Activated T-helper 2 cell treated with anti-CD3 and anti-CD28 coated beads, Interferon-gamma antibody, Interleukin-2, Interleukin-4, amounts not matched to agents 10 μg/mL and 5 μg/mL and 100 μg/mL, durations not matched to agents 14 hours and 24 hours and 36 hours (primary cell): ENCODE measurements at regions not wholly inside any gene's neighbourhood (a gene's known extent, or its start where the extent isn't known, plus 50 kb on each side); places are given as distances from the start of the nearest gene placed in this dataset.
"Not testable (repeated sequence)": the region's sequence is repeated elsewhere in the genome, so short reads cannot be mapped to it uniquely, and the experiment has no call there.

Experiments used
- DNase-seq: peaks from one replicate; pipeline ENCODE4 v3.0.0; 2021; ENCODE audit warnings: low spot score
- H3K27ac Mint-ChIP-seq: one replicate; pipeline ENCODE4 v1.8.0; 2021; ENCODE audit warnings: mixed read lengths
- H3K27me3 Mint-ChIP-seq: one replicate; pipeline ENCODE4 v1.8.0; 2021; ENCODE audit warnings: low read depth, mixed read lengths
- H3K36me3 Mint-ChIP-seq: one replicate; pipeline ENCODE4 v1.8.0; 2021; ENCODE audit warnings: low read depth, mixed read lengths
- H3K4me1 Mint-ChIP-seq: one replicate; pipeline ENCODE4 v1.8.0; 2021; ENCODE audit warnings: low read depth, mixed read lengths
- H3K4me3 Mint-ChIP-seq: one replicate; pipeline ENCODE4 v1.8.0; 2021; ENCODE audit warnings: low read depth, mild to moderate bottlenecking, moderate library complexity, mixed read lengths
- H3K9me3 Mint-ChIP-seq: one replicate; pipeline ENCODE4 v1.8.0; 2021; ENCODE audit warnings: mixed read lengths
- intact Hi-C: fragments of 100-400 bp; cut with micrococcal nuclease; formaldehyde crosslinking; loops from one replicate; pipeline ENCODE4 v1.15.1; 2023

DNA sequence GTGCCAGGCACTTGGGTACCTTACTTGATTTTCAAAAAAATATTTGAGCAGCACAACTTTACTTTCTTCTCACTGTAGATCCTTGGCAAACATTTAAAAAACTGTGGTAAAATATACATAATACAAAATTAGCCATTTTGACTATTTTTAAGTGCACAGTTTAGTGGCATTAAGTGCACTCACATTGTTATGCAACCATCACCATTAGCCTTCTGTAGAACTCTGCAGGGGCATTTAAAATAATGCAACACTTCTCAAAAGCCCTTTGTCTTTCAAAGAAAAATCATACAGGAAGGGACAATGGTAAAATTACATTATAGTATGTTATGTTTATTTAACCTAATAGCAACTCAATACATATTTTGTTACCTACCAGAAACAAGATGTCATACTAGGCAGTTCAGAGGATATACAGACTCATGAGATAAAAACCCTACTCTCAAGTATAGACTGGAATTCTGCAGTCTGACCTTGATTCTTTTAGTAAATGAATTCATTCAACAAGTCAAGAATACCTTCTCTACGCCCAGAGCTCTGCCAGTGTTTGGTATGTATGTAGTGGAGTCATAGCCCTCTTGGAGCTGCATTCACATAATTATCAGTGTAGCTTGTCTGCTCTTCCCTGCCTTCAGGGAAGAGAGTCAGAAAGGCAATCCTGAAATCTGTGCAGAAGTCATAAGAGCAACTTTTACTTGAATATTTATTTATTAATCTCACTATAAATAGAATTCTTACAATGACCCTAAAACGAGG is 74.0 kb upstream of the ARRDC3 start:
- Mint-ChIP-seq H3K4me3 (no peak overlapping the region), H3K4me1 (no peaks in the 10 kb centered on the region), H3K27ac (no peak overlapping the region), H3K36me3 (no peaks in the 10 kb centered on the region), H3K27me3 (no peaks in the 10 kb centered on the region), H3K9me3 (no peaks in the 10 kb centered on the region)
- DNase-seq = no peak
- intact Hi-C loops = no loop called here

DNA sequence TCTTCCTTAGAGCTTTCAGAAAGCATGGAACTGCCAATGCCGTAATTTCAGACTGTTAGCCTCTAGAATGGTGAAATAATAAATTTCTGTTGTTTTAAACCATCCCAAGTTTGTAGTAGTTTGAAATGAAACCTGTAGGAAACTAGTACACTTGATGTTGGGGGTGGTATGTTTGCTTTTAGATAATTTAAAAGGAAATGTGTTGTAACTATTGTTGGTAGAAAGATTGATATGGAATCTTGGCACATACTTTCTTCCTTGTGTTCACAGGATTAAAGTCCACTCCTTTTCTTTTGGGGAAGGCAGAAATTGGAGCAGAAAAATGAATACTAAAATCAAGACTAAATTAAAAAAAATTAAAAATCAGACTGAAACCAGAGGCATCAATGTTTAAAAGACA is 66.0 kb upstream of the ARRDC3 start:
- Mint-ChIP-seq H3K27me3 (no peaks in the 10 kb centered on the region), H3K27ac (no peak overlapping the region), H3K4me1 (no peaks in the 10 kb centered on the region), H3K4me3 (no peak overlapping the region), H3K9me3 (peaks cover 3% of the 10 kb centered on the region), H3K36me3 (no peaks in the 10 kb centered on the region)
- intact Hi-C loops = no loop called here
- no peak for DNase-seq

DNA sequence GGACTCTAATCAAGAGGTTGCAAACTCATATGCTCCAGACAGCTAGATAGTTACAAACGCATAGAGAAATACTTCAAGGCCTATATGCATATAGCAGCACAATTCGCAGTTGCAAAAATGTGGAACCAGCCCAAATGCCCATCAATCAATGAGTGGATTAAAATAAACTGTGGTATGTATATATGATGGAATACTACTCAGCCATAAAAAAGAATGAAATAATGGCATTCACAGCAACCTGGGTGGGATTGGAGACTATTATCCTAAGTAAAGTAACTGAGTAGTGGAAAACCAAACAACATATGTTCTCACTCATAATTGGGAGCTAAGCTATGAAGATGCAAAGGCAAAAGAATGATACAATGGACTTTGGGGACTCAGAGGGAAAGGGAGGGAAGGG is 65.0 kb upstream of the ARRDC3 start:
- H3K27me3 Mint-ChIP-seq, H3K9me3 Mint-ChIP-seq, H3K27ac Mint-ChIP-seq, H3K36me3 Mint-ChIP-seq, intact Hi-C loops, H3K4me1 Mint-ChIP-seq, H3K4me3 Mint-ChIP-seq, DNase-seq: not testable (repeated sequence)

GRCh38 chr5:91446880-91447279 is 63.8 kb upstream of the ARRDC3 start:
- H3K4me1 Mint-ChIP-seq, intact Hi-C loops, H3K36me3 Mint-ChIP-seq, H3K27me3 Mint-ChIP-seq, H3K27ac Mint-ChIP-seq, H3K9me3 Mint-ChIP-seq, H3K4me3 Mint-ChIP-seq, DNase-seq: not testable (repeated sequence)

- Mint-ChIP-seq H3K36me3 (no peaks in the 10 kb centered on the region), H3K27me3 (no peaks in the 10 kb centered on the region), H3K4me1 (no peaks in the 10 kb centered on the region), H3K4me3 (no peak overlapping the region), H3K9me3 (peaks cover 3% of the 10 kb centered on the region), H3K27ac (no peak overlapping the region)
- DNase-seq = no peak
- intact Hi-C loops = no loop called here
Observed at GRCh38 chr5:91443761-91444467, 60.8 kb upstream of the ARRDC3 start.

DNA sequence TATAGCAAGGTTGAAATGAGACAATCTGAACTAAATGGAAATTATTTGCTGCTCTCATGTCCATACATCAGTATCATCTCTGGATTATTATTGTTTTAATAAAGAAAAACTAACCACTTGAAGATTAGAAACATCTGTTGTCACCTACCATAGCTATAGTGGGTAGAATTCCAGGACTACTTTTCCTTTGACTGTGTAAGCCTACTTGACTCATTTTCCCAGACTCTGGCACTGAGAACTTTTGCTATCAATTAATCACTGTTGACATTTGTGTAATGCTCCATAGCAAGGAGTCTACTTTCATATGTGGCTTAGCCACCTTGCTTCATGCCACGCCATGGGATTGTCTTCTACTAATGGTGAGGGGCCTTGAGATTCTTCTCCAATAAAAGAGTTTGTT is 59.9 kb upstream of the ARRDC3 start:
- intact Hi-C loops = no loop called here
- Mint-ChIP-seq H3K4me1 (no peaks in the 10 kb centered on the region), H3K9me3 (peaks cover 1% of the 10 kb centered on the region), H3K27me3 (no peaks in the 10 kb centered on the region), H3K36me3 (no peaks in the 10 kb centered on the region), H3K4me3 (no peak overlapping the region), H3K27ac (no peak overlapping the region)
- no peak for DNase-seq

GRCh38 chr5:91441082-91441481 is 58.0 kb upstream of the ARRDC3 start:
- Mint-ChIP-seq H3K4me1 (no peaks in the 10 kb centered on the region), H3K27ac (no peak overlapping the region), H3K9me3 (no peaks in the 10 kb centered on the region), H3K36me3 (no peaks in the 10 kb centered on the region), H3K4me3 (no peak overlapping the region), H3K27me3 (no peaks in the 10 kb centered on the region)
- intact Hi-C loops = no loop called here
- DNase-seq = no peak

GRCh38 chr5:91438871-91439270 is 55.8 kb upstream of the ARRDC3 start:
- no peak for DNase-seq
- H3K4me1 Mint-ChIP-seq = peaks cover 10% of the 10 kb centered on the region
- no peaks in the 10 kb centered on the region for H3K36me3 Mint-ChIP-seq
- H3K4me3 Mint-ChIP-seq = no peak overlapping the region
- no peaks in the 10 kb centered on the region for H3K9me3 Mint-ChIP-seq
- no peak overlapping the region for H3K27ac Mint-ChIP-seq
- intact Hi-C loops = no loop called here
- no peaks in the 10 kb centered on the region for H3K27me3 Mint-ChIP-seq

DNA sequence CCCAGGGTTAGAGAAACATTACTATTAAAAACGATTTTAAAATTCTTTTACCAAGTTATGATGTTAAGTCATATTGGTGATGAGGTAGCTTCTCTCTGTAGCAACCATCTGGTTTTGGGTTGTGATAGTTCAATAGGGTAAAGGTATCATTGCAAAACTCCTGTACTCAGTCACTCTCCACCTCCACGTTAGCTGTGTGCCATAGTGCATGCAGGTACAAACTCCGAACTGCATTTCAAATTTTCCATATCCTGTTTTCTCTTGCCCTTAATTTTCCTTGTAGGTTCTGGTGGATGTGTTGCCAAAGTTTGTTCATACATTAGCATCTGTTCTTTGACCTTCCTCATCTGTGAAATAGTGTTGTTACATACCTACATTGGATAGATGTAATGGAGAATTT is 53.1 kb upstream of the ARRDC3 start:
- Mint-ChIP-seq H3K9me3 (no peaks in the 10 kb centered on the region), H3K36me3 (no peaks in the 10 kb centered on the region), H3K4me3 (no peak overlapping the region), H3K27me3 (no peaks in the 10 kb centered on the region), H3K4me1 (peaks cover 11% of the 10 kb centered on the region), H3K27ac (no peak overlapping the region)
- no peak for DNase-seq
- intact Hi-C loops = no loop called here

- Mint-ChIP-seq H3K36me3 (no peaks in the 10 kb centered on the region), H3K27me3 (no peaks in the 10 kb centered on the region), H3K4me1 (peaks cover 11% of the 10 kb centered on the region), H3K9me3 (no peaks in the 10 kb centered on the region), H3K27ac (no peak overlapping the region), H3K4me3 (no peak overlapping the region)
- intact Hi-C loops = no loop called here
- DNase-seq = no peak
Observed at GRCh38 chr5:91434348-91434747, 51.2 kb upstream of the ARRDC3 start.

DNA sequence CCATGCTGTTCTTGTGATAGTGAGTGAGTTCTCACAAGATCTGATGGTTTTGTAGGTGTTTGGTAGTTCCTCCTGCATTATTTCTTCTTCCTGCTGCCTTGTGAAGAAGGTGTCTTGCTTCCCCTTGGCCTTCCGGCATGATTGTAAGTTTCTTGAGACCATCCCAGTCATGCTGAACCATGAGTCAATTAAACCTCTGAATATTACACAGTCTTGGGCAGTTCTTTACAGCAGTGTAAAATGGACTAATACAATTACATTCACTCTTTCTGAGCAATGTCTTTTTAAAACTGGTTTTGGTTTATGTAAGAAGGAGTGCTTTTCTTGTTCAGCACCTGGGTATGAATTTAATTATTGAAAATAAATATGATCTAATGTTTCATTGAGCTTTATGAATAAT is 50.7 kb upstream of the ARRDC3 start:
- Mint-ChIP-seq H3K36me3 (no peaks in the 10 kb centered on the region), H3K27me3 (no peaks in the 10 kb centered on the region), H3K4me1 (peaks cover 11% of the 10 kb centered on the region), H3K4me3 (no peak overlapping the region), H3K27ac (no peak overlapping the region), H3K9me3 (no peaks in the 10 kb centered on the region)
- intact Hi-C loops = no loop called here
- DNase-seq = no peak
